Ishikawa (cell line): ENCODE measurements at regions not wholly inside any gene's neighbourhood (a gene's known extent, or its start where the extent isn't known, plus 50 kb on each side); places are given as distances from the start of the nearest gene placed in this dataset.

Experiments used
- CEBPB ChIP-seq: IDR thresholded peaks from 2 replicates; pipeline ENCODE4 v1.6.1; 2012
- CREB1 ChIP-seq: IDR thresholded peaks from 2 replicates; pipeline ENCODE4 v1.6.1; 2012; ENCODE audit warnings: low read depth
- EGR1 ChIP-seq: IDR thresholded peaks from 2 replicates; pipeline ENCODE4 v1.6.1; 2012
- EP300 ChIP-seq: IDR thresholded peaks from 2 replicates; pipeline ENCODE4 v1.6.1; 2012; ENCODE audit warnings: borderline replicate concordance
- FOXM1 ChIP-seq: IDR thresholded peaks from 2 replicates; pipeline ENCODE4 v1.6.1; 2012; ENCODE audit warnings: low read depth, borderline replicate concordance
- MAX ChIP-seq: IDR thresholded peaks from 2 replicates; pipeline ENCODE4 v1.6.1; 2012
- NFIC ChIP-seq: IDR thresholded peaks from 2 replicates; pipeline ENCODE4 v1.6.1; 2012
- RAD21 ChIP-seq: IDR thresholded peaks from 2 replicates; pipeline ENCODE4 v1.6.1; 2012; ENCODE audit warnings: low read depth
- REST ChIP-seq: IDR thresholded peaks from 2 replicates; pipeline ENCODE4 v1.6.1; 2012; ENCODE audit warnings: low read depth, mild to moderate bottlenecking
- TAF1 ChIP-seq: IDR thresholded peaks from 2 replicates; pipeline ENCODE4 v1.6.1; 2012; ENCODE audit warnings: low read depth, mild to moderate bottlenecking
- TCF12 ChIP-seq: IDR thresholded peaks from 2 replicates; pipeline ENCODE4 v1.6.1; 2012; ENCODE audit warnings: low read depth
- TEAD4 ChIP-seq: IDR thresholded peaks from 2 replicates; pipeline ENCODE4 v1.6.1; 2012
- USF1 ChIP-seq: IDR thresholded peaks from 2 replicates; pipeline ENCODE4 v1.6.1; 2012
- YY1 ChIP-seq: IDR thresholded peaks from 2 replicates; pipeline ENCODE4 v1.6.1; 2012; ENCODE audit warnings: low read depth
- ZBTB7A ChIP-seq: IDR thresholded peaks from 2 replicates; pipeline ENCODE4 v1.6.1; 2012; ENCODE audit warnings: low read depth

- TF ChIP-seq CREB1 (no peak), YY1 (no peak), REST (no peak), EGR1 (no peak), EP300 (no peak), CEBPB (no peak), ZBTB7A (no peak), RAD21 (no peak), FOXM1 (no peak), USF1 (no peak), TCF12 (no peak), TAF1 (no peak), NFIC (no peak), MAX (no peak), TEAD4 (no peak)
Observed at GRCh38 chr2:105977807-105978206, 216.3 kb downstream of the UXS1 start.

- no peak for TF ChIP-seq TCF12
- TF ChIP-seq REST = no peak
- no peak for TF ChIP-seq EGR1
- no peak for TF ChIP-seq TAF1
- TF ChIP-seq FOXM1 = no peak
Observed at GRCh38 chr2:105977212-105977611, 216.9 kb downstream of the UXS1 start.

GRCh38 chr2:105974812-105975211 lies 219.3 kb downstream of the UXS1 start:
- TF ChIP-seq TEAD4 = no peak
- TF ChIP-seq EP300 = no peak
- no peak for TF ChIP-seq USF1
- no peak for TF ChIP-seq YY1
- TF ChIP-seq TAF1 = no peak
- no peak for TF ChIP-seq MAX
- TF ChIP-seq FOXM1 = no peak
- TF ChIP-seq EGR1 = no peak
- TF ChIP-seq TCF12 = no peak
- no peak for TF ChIP-seq REST
- no peak for TF ChIP-seq CEBPB
- no peak for TF ChIP-seq CREB1
- no peak for TF ChIP-seq NFIC
- TF ChIP-seq ZBTB7A = no peak
- no peak for TF ChIP-seq RAD21

- TF ChIP-seq NFIC (no peak), CREB1 (no peak), CEBPB (no peak), EGR1 (no peak), TCF12 (no peak), EP300 (no peak), MAX (no peak), TAF1 (no peak), USF1 (no peak), YY1 (no peak)
Observed at GRCh38 chr2:105972927-105973326, 221.2 kb downstream of the UXS1 start.
